B cell (primary cell): ENCODE measurements at regions not wholly inside any gene's neighbourhood (a gene's known extent, or its start where the extent isn't known, plus 50 kb on each side); places are given as distances from the start of the nearest gene placed in this dataset.

Experiments used
- ATAC-seq: fragments of 200-7000 bp; cut with Tn5 transposase; one replicate; pipeline ENCODE4 v1.10.0; 2021; ENCODE audit warnings: low read depth, mild to moderate bottlenecking, moderate number of reproducible peaks, moderate library complexity
- CTCF ChIA-PET: fragments of 350-600 bp; sonication (Branson Sonifier 250); formaldehyde crosslinking; loops from one replicate; lab custom pipeline; 2021; ENCODE audit warnings: antibody characterized with exemption, inconsistent platforms; lab: Charles Lee
- POLR2A ChIA-PET: fragments of 350-600 bp; sonication (Branson Sonifier 250); formaldehyde crosslinking; loops from one replicate; lab custom pipeline; 2021; ENCODE audit warnings: antibody characterized with exemption; lab: Charles Lee
- DNase-seq: peaks from one replicate; pipeline ENCODE4 v3.0.0; 2013
- H2AFZ ChIP-seq: 2 replicates; pipeline ENCODE4 v1.6.1; 2012; ENCODE audit warnings: mild to moderate bottlenecking, low read depth, low read length; ENCODE audit not compliant: insufficient read depth, poor library complexity, severe bottlenecking
- H3K27ac ChIP-seq, 2 donors: 1 replicate in 1 of 2; 2 replicates in 1 of 2; pipeline ENCODE4 v1.5.1; 2012 to 2013; ENCODE audit warnings: low read length in 2 of 2, mild to moderate bottlenecking in 2 of 2, moderate library complexity in 1 of 2
- H3K27me3 ChIP-seq, 4 experiments: fragments of 200-600 bp in 1 of 4; sonication (generic) in 1 of 4; replicated peaks in 1 of 4; 1 replicate in 2 of 4; 2 replicates in 2 of 4; pipeline versions ENCODE4 v1.6.1 to v1.7.0; 2013 to 2016; ENCODE audit warnings: low read length in 3 of 4, mild to moderate bottlenecking in 2 of 4, mixed read lengths in 1 of 4, moderate library complexity in 1 of 4; ENCODE audit not compliant: insufficient read depth in 4 of 4, control insufficient read depth in 3 of 4; ENCODE audit errors: control extremely low read depth in 1 of 4
- H3K36me3 ChIP-seq, 2 experiments: replicated peaks in 1 of 2; 1 replicate in 1 of 2; 2 replicates in 1 of 2; pipeline versions ENCODE4 v1.6.1 to v1.7.1; 2013; ENCODE audit warnings: low read length in 1 of 2; ENCODE audit not compliant: insufficient read depth in 2 of 2, control insufficient read depth in 1 of 2; ENCODE audit errors: control extremely low read depth in 1 of 2, extremely low read depth in 1 of 2
- H3K4me1 ChIP-seq, 2 donors: fragments of 200-600 bp in 1 of 2; sonication (generic) in 1 of 2; 1 replicate in 1 of 2; 2 replicates in 1 of 2; pipeline versions ENCODE4 v1.5.1 to v1.6.1; 2013 to 2017; ENCODE audit warnings: low read length in 2 of 2; ENCODE audit not compliant: control insufficient read depth in 2 of 2, insufficient read depth in 2 of 2
- H3K4me2 ChIP-seq: replicated peaks from 2 replicates; pipeline ENCODE3; 2012; ENCODE audit warnings: mild to moderate bottlenecking, low read depth, low read length; ENCODE audit not compliant: poor library complexity, severe bottlenecking
- H3K4me3 ChIP-seq, 5 experiments: fragments of 200-600 bp in 1 of 5; sonication (generic) in 1 of 5; 1 replicate in 3 of 5; 2 replicates in 2 of 5; pipeline versions ENCODE4 v1.5.1 to v1.7.0; 2011 to 2016; ENCODE audit warnings: low read length in 4 of 5, mild to moderate bottlenecking in 4 of 5, low read depth in 2 of 5, control low read depth in 1 of 5, moderate library complexity in 1 of 5; ENCODE audit not compliant: insufficient read depth in 1 of 5; ENCODE audit errors: control extremely low read depth in 1 of 5, extremely low read depth in 1 of 5
- H3K79me2 ChIP-seq: fragments of 200-600 bp; sonication (generic); one replicate; pipeline ENCODE4 v1.6.0; 2016; ENCODE audit warnings: low read length; ENCODE audit not compliant: control insufficient read depth, insufficient read depth
- H3K9ac ChIP-seq: fragments of 200-600 bp; sonication (generic); 2 replicates; pipeline ENCODE4 v1.6.1; 2017; ENCODE audit warnings: mild to moderate bottlenecking, low read length, moderate library complexity
- H3K9me3 ChIP-seq, 3 donors: one replicate each; pipeline versions ENCODE4 v1.6.1 to v1.7.1; 2013; ENCODE audit warnings: low read length in 2 of 3; ENCODE audit not compliant: control insufficient read depth in 2 of 3, insufficient read depth in 1 of 3; ENCODE audit errors: control extremely low read depth in 1 of 3
- H4K20me1 ChIP-seq: 2 replicates; pipeline ENCODE4 v1.6.0; 2012; ENCODE audit warnings: mild to moderate bottlenecking, low read length; ENCODE audit not compliant: insufficient read depth, control insufficient read depth, poor library complexity, severe bottlenecking
- H3K27ac Mint-ChIP-seq: one replicate; pipeline ENCODE4 v1.8.0; 2021; ENCODE audit warnings: mixed read lengths
- H3K27me3 Mint-ChIP-seq: one replicate; pipeline ENCODE4 v1.8.0; 2021; ENCODE audit warnings: mixed read lengths
- H3K4me1 Mint-ChIP-seq: one replicate; pipeline ENCODE4 v1.8.0; 2021; ENCODE audit warnings: mixed read lengths
- H3K4me3 Mint-ChIP-seq: one replicate; pipeline ENCODE4 v1.8.0; 2021; ENCODE audit warnings: mixed read lengths
- H3K9me3 Mint-ChIP-seq: one replicate; pipeline ENCODE4 v1.8.0; 2022; ENCODE audit warnings: mixed read lengths; ENCODE audit not compliant: insufficient read depth
- CTCF ChIP-seq: fragments of 200-600 bp; IDR thresholded peaks from one replicate; pipeline ENCODE4 v1.8.0; 2022; ENCODE audit warnings: antibody characterized with exemption, mild to moderate bottlenecking
- EZH2 ChIP-seq: IDR thresholded peaks from 2 replicates; pipeline ENCODE4 v1.6.1; 2012; ENCODE audit warnings: borderline replicate concordance, low read depth, mild to moderate bottlenecking, moderate library complexity, low read length; ENCODE audit not compliant: insufficient read depth, poor library complexity, severe bottlenecking
- WGBS: methylation state at CpG from one replicate; pipeline ENCODE4 v1.1.5; 2013; ENCODE audit warnings: missing lambda C conversion rate; ENCODE audit not compliant: insufficient coverage; 5-methylcytosine and 5-hydroxymethylcytosine counted together
- intact Hi-C: fragments of 100-400 bp; cut with micrococcal nuclease; formaldehyde crosslinking; loops from one replicate; pipeline ENCODE4 v1.10.0; 2022

GRCh38 chr4:124934916-124935315 is 222.4 kb upstream of the ANKRD50 start:
- no peaks in the 10 kb centered on the region for H3K9me3 ChIP-seq
- no peak overlapping the region for H3K4me2 ChIP-seq
- Mint-ChIP-seq H3K9me3 (no peaks in the 10 kb centered on the region), H3K4me1 (no peaks in the 10 kb centered on the region), H3K27ac (no peak overlapping the region), H3K4me3 (no peak overlapping the region), H3K27me3 (no peaks in the 10 kb centered on the region)
- no peaks in the 10 kb centered on the region for H4K20me1 ChIP-seq
- TF ChIP-seq CTCF, result no peak
- DNase-seq, result no peak
- H3K27ac ChIP-seq, result no peak overlapping the region
- intact Hi-C loops, result no loop called here
- ATAC-seq, result no peak
- H3K9ac ChIP-seq, result no peak overlapping the region
- no peaks in the 10 kb centered on the region for H3K4me1 ChIP-seq
- no peak overlapping the region for H3K4me3 ChIP-seq
- no peak overlapping the region for H2AFZ ChIP-seq
- no peaks in the 10 kb centered on the region for H3K36me3 ChIP-seq
- POLR2A ChIA-PET, result no interaction called here
- CTCF ChIA-PET, result no interaction called here
- no peaks in the 10 kb centered on the region for H3K79me2 ChIP-seq
- no peaks in the 10 kb centered on the region for H3K27me3 ChIP-seq

GRCh38 chr4:124933521-124933920 is 221.0 kb upstream of the ANKRD50 start:
- H3K27me3 Mint-ChIP-seq, result no peaks in the 10 kb centered on the region
- POLR2A ChIA-PET, result no interaction called here
- H3K9me3 ChIP-seq, result no peaks in the 10 kb centered on the region
- H3K27ac Mint-ChIP-seq, result no peak overlapping the region
- H3K27me3 ChIP-seq, result no peaks in the 10 kb centered on the region
- no peak overlapping the region for H3K4me2 ChIP-seq
- WGBS, result no CpG with 5 or more reads among the region's 2 CpGs
- no peaks in the 10 kb centered on the region for H3K79me2 ChIP-seq
- H3K9ac ChIP-seq, result no peak overlapping the region
- H3K4me3 Mint-ChIP-seq, result no peak overlapping the region
- no peaks in the 10 kb centered on the region for H3K9me3 Mint-ChIP-seq
- intact Hi-C loops, result no loop called here
- no peaks in the 10 kb centered on the region for H3K36me3 ChIP-seq
- no peaks in the 10 kb centered on the region for H4K20me1 ChIP-seq
- H2AFZ ChIP-seq, result no peak overlapping the region
- CTCF ChIA-PET, result no interaction called here
- H3K4me1 Mint-ChIP-seq, result no peaks in the 10 kb centered on the region
- H3K4me3 ChIP-seq, result no peak overlapping the region
- H3K27ac ChIP-seq, result no peak overlapping the region
- TF ChIP-seq CTCF, result no peak
- no peak for TF ChIP-seq EZH2
- no peak for ATAC-seq
- H3K4me1 ChIP-seq, result no peaks in the 10 kb centered on the region
- DNase-seq, result no peak
